Fibroblast of skin of right quadriceps (primary cell): ENCODE measurements at regions not wholly inside any gene's neighbourhood (a gene's known extent, or its start where the extent isn't known, plus 50 kb on each side); places are given as distances from the start of the nearest gene placed in this dataset.
"Not testable (repeated sequence)": the region's sequence is repeated elsewhere in the genome, so short reads cannot be mapped to it uniquely, and the experiment has no call there.

ENCODE experiments used
- DNase-seq: peaks from one replicate; pipeline ENCODE4 v3.0.0-alpha.2; 2013

DNA sequence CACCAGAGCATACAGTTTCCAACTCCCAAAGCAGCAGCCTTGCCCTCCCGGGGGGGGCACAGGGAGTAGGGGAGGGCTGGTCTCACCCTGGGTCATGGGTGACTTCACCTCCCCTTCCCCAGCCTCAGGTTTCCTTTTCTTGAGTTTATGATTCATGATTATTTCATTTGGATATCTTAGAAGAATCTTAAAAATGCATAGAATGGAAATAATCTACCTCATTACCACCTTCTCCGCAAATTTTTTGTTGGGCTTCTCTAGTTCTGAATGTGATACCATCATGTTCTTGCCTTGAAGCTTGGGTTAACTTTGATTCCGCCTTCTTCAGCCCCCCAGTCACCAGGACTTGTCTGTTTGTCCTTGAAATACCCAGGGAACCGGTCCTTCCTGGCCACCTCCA, 148.8 kb upstream of the ROPN1 start:
- peak; percentile 46 for DNase-seq

- no peak for DNase-seq
Observed at GRCh38 chr3:124142389-124142970, 150.6 kb upstream of the ROPN1 start.

DNA sequence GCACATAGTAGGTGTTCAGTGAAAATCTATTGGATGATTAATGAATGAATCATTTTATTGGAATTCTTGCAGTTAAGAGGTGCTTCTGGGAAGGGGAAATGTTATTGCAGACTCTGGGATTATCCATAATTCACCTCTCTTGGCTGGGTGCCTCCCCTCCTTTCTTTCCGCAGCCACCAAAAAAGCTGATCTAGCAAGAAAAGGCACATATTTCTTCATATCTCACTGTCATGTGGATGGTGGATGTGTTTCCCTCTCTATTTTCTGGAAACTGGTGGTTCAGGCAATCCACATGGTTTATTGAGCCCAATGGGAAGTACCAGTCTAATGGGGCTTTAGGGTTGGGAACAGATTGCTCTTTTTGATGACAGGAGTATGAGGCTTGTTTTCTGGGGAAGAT, 151.1 kb upstream of the ROPN1 start:
- DNase-seq = no peak

GRCh38 chr3:124144035-124144814, 152.3 kb upstream of the ROPN1 start:
- no peak for DNase-seq

DNA sequence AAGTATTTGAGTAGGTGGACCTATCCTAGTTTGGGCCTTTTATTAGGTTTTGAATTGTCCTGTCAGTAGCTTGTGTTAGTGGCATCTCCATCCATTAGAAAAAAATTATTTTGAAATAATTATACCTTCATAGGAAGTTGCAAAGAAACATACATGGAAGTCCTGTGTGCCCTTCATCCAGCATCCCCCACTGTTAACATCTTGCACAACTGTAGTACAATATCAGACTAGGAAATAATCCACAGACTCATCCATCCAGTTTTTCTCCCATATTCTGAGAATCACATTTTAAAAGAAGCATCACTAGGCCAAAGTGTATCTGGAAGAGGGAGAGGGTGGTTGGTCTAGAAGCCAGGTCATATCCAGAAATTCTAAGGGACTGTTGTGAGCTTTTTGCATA, 155.5 kb upstream of the ROPN1 start:
- no peak for DNase-seq

- peak; percentile 38 for DNase-seq
Observed at GRCh38 chr3:124147946-124148345, 156.0 kb upstream of the ROPN1 start.

- DNase-seq = no peak
Observed at GRCh38 chr3:124149081-124149480, 157.2 kb upstream of the ROPN1 start.

- DNase-seq = no peak
Observed at GRCh38 chr3:124149771-124150170, 157.8 kb upstream of the ROPN1 start.

GRCh38 chr3:124152891-124153290, 161.0 kb upstream of the ROPN1 start:
- not testable (repeated sequence) for DNase-seq

GRCh38 chr3:124156866-124157712, 165.2 kb upstream of the ROPN1 start:
- peak; percentile 52 for DNase-seq

DNA sequence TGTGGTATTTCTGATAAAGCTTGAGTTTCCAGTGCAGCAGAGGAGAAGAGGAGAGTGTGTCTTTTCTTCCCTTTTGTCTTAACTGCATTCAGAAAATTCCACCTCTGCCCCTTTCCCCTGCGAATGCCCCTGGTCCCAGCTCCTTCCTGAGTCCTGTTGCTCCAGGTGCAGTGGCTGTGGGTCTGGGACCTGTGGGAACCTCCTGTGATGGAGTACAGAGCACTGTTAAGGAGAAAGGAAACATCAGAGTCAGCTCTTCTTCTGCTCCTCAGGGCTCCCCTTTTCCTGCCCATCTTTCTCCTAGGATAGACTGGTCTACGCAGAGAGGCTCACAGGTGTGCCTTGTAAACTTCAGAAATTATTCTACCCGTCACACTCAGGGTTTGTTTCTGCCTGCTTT, 165.8 kb upstream of the ROPN1 start:
- DNase-seq = no peak

DNA sequence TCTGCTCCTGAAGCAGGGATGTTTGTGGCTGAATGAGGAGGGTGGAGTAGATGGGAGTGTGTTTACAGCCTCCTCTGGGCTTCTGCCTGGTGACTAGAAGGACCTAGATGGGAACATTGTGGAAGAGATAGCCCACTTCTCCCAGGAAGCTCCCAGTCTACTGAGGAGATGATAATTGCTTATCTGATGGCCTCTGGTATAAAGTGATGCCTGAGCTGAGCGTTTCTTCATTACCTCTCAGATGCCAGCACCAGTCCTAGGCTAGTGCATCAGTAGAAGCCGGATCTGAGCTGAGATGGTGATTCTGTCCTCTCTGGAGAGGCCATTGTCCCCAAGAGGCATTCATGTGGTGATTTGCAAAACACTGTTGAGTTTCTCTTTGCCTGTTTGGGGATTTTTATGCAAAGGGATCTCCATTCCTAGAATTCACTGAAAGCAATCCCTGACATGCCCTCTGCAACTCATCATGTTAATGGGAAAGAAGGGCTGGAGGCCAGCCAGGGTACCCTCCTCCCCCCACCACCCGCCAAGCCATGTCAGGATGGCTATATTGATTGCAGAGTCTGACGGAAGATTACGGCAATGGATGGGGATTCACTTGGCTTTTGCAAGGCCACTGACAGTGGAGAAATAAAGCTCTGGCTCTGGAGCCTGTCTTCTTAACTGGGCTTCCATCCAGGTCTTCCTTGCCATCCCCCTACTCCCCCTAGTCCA, 166.4 kb upstream of the ROPN1 start:
- peak; percentile 20 for DNase-seq

DNA sequence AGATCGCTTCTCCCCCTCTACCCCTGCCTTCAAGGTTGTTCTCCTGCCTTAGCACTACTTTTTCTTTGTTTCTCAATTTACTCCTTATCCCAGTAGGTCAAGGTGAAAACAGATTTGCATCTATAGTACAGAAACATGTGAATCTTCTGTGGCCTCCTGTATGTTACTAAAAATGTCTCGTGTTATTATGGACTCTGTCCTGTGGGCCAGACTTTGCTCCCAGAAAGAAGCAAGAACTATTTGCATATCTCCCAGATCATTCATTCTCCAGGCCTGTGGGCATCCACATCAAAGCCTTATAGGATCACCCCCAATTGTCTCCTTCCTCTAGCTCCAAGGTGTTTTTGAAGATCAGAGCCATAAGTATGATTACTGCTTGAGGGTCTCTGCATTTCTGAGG, 169.5 kb upstream of the ROPN1 start:
- DNase-seq = no peak

GRCh38 chr3:124163689-124164088, 171.8 kb upstream of the ROPN1 start:
- no peak for DNase-seq

DNA sequence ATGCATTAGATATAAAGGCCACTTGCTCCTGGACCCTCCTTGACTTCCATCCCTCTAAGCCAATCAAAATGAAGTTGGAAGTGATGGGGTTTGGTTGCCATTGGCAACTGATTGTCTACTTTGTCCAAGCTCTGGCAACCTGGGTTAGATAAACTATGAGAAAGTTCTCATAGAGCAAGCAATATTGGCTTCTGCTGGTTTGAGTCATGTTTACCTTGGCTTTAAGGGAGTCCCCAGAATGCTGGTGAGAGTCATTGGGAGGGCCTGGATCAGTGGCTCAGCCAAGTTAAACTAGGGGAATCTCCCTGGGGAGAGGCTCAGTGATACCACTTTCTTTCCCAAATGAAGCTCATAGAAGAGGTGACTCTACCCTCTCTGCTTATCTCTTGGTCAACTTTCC, 176.3 kb upstream of the ROPN1 start:
- DNase-seq = peak; percentile 39

- no peak for DNase-seq
Observed at GRCh38 chr3:124172283-124172682, 180.4 kb upstream of the ROPN1 start.

- DNase-seq = no peak
Observed at GRCh38 chr3:124172816-124173215, 180.9 kb upstream of the ROPN1 start.

- DNase-seq = peak; percentile 9
Observed at GRCh38 chr3:124174476-124174875, 182.6 kb upstream of the ROPN1 start.

DNA sequence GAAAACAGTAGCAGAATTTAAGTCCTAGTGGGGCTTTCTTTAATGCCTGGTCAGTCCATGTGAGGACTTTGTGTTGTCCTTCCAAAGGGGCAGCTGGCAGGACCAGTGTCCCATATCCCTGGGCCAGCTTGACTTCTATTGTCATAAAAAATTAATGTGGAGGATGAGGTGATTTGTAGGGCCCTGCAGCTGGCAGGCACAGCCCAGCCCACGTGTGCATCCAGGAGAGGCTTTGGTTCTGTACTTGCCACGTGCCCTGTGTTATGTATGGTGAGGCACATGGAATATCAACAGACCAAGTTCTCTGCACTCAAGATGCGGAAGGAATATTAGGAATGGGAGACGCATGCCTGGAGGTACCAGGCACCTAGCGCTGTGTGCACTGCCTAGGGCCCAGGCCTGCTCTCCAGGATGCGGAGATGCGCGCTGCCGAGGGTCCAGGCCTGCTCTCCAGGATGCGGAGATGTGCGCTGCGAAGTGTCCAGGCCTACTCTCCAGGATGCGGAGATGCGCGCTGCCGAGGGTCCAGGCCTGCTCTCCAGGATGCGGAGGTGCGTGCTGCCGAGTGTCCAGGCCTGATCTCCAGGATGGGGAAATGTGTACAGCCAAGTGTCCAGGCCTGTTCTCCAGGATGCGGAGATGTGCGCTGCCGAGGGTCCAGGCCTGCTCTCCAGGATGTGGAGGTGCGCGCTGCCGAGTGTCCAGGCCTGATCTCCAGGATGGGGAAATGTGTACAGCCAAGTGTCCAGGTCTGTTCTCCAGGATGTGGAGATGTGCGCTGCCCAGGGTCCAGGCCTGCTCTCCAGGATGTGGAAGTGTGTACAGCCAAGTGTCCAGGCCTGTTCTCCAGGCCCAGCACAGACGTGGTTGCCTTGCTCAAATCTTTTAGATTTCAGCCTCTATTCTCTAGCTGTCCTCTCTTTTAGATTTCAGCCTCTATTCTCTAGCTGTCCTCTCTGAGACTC, 183.3 kb upstream of the ROPN1 start:
- DNase-seq = no peak

GRCh38 chr3:124177071-124177470, 185.1 kb upstream of the ROPN1 start:
- no peak for DNase-seq

- DNase-seq = no peak
Observed at GRCh38 chr3:124178531-124178930, 186.6 kb upstream of the ROPN1 start.

DNA sequence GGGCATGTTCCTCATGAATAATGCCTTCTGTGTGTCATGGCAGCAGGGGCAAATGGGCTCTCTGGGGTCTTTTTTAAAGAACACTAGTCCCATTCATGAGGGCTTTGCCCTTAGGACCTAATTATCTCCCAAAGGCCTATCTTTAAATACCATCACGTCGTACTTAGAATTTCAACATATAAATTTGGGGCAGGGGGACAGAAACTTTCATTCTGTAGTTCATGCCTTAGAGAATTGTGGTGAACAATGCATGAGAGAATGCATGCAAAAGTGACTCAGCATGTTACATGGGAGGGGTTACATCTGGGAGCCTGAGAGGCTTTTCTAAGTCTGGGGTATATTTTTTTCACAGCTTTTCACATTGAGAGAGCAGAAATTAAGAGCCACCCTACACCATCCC, 208.5 kb upstream of the ROPN1 start:
- DNase-seq = peak; percentile 60
